BE2C (cell line): ENCODE measurements at regions not wholly inside any gene's neighbourhood (a gene's known extent, or its start where the extent isn't known, plus 50 kb on each side); places are given as distances from the start of the nearest gene placed in this dataset.
A peak's percentile ranks its signal among the peaks of the same experiment; 100 is the strongest.

Experiments used
- DNase-seq: peaks from one replicate; pipeline ENCODE4 v3.0.0-alpha.2; 2020
- H3K27me3 ChIP-seq: fragments of 250-450 bp; sonication (Bioruptor Pico); 2 replicates; pipeline ENCODE4 v1.5.1; 2020; ENCODE audit warnings: mild to moderate bottlenecking
- H3K36me3 ChIP-seq: fragments of 250-450 bp; sonication (Bioruptor Pico); 2 replicates; pipeline ENCODE4 v1.5.1; 2020; ENCODE audit warnings: mild to moderate bottlenecking
- H3K4me1 ChIP-seq: fragments of 250-450 bp; sonication (Bioruptor Pico); 2 replicates; pipeline ENCODE4 v1.5.1; 2020
- H3K4me3 ChIP-seq: 2 replicates; pipeline ENCODE4 v1.5.1; 2011; ENCODE audit warnings: low read depth, low read length
- H3K9me3 ChIP-seq: fragments of 250-450 bp; sonication (Bioruptor Pico); 2 replicates; pipeline ENCODE4 v1.5.1; 2020
- CTCF ChIP-seq: IDR thresholded peaks from 2 replicates; pipeline ENCODE4 v1.5.1; 2012; ENCODE audit warnings: mild to moderate bottlenecking, low read depth, low read length

GRCh38 chr6:14860774-14861173 is 385.1 kb upstream of the JARID2 start:
- H3K9me3 ChIP-seq: no peaks in the 10 kb centered on the region
- H3K27me3 ChIP-seq: no peaks in the 10 kb centered on the region
- no peaks in the 10 kb centered on the region for H3K36me3 ChIP-seq
- H3K4me1 ChIP-seq: no peaks in the 10 kb centered on the region
- no peak for TF ChIP-seq CTCF
- H3K4me3 ChIP-seq: no peak overlapping the region
- DNase-seq: no peak

- H3K9me3 ChIP-seq: no peaks in the 10 kb centered on the region
- no peak for DNase-seq
- H3K4me1 ChIP-seq: no peaks in the 10 kb centered on the region
- no peaks in the 10 kb centered on the region for H3K36me3 ChIP-seq
- H3K27me3 ChIP-seq: no peaks in the 10 kb centered on the region
- no peak for TF ChIP-seq CTCF
- H3K4me3 ChIP-seq: no peak overlapping the region
Observed at GRCh38 chr6:14861491-14861943, 384.4 kb upstream of the JARID2 start.

- Histone ChIP-seq H3K9me3 (no peaks in the 10 kb centered on the region), H3K27me3 (no peaks in the 10 kb centered on the region), H3K4me3 (no peak overlapping the region), H3K36me3 (no peaks in the 10 kb centered on the region), H3K4me1 (no peaks in the 10 kb centered on the region)
- DNase-seq: no peak
- TF ChIP-seq CTCF: no peak
Observed at GRCh38 chr6:14862845-14863244, 383.0 kb upstream of the JARID2 start.

- H3K4me1 ChIP-seq: no peaks in the 10 kb centered on the region
- H3K36me3 ChIP-seq: no peaks in the 10 kb centered on the region
- peak; percentile 45 for TF ChIP-seq CTCF
- H3K27me3 ChIP-seq: no peaks in the 10 kb centered on the region
- H3K4me3 ChIP-seq: no peak overlapping the region
- no peak for DNase-seq
- H3K9me3 ChIP-seq: no peaks in the 10 kb centered on the region
Observed at GRCh38 chr6:14863902-14864850, 381.7 kb upstream of the JARID2 start.

GRCh38 chr6:14865531-14866100 is 380.3 kb upstream of the JARID2 start:
- TF ChIP-seq CTCF: no peak
- DNase-seq: no peak
- no peaks in the 10 kb centered on the region for H3K27me3 ChIP-seq
- no peak overlapping the region for H3K4me3 ChIP-seq
- no peaks in the 10 kb centered on the region for H3K4me1 ChIP-seq
- H3K9me3 ChIP-seq: no peaks in the 10 kb centered on the region
- no peaks in the 10 kb centered on the region for H3K36me3 ChIP-seq

- no peaks in the 10 kb centered on the region for H3K36me3 ChIP-seq
- TF ChIP-seq CTCF: no peak
- no peaks in the 10 kb centered on the region for H3K27me3 ChIP-seq
- H3K4me3 ChIP-seq: no peak overlapping the region
- DNase-seq: no peak
- no peaks in the 10 kb centered on the region for H3K4me1 ChIP-seq
- no peaks in the 10 kb centered on the region for H3K9me3 ChIP-seq
Observed at GRCh38 chr6:14867802-14868201, 378.1 kb upstream of the JARID2 start.
